22Rv1 (cell line): ENCODE measurements at regions not wholly inside any gene's neighbourhood (a gene's known extent, or its start where the extent isn't known, plus 50 kb on each side); places are given as distances from the start of the nearest gene placed in this dataset.

Source experiments
- H3K27ac ChIP-seq: fragments of 450-650 bp; 2 replicates; pipeline ENCODE4 v1.5.1; 2017
- ZFX ChIP-seq: fragments of 450-650 bp; IDR thresholded peaks from 2 replicates; pipeline ENCODE4 v1.6.1; 2017; ENCODE audit warnings: antibody characterized with exemption, borderline replicate concordance
- TF ChIP-seq, protein P1 (sequence below): fragments of 450-650 bp; IDR thresholded peaks from 2 replicates; pipeline ENCODE4 v1.5.1; 2017; ENCODE audit warnings: mild to moderate bottlenecking

DNA sequence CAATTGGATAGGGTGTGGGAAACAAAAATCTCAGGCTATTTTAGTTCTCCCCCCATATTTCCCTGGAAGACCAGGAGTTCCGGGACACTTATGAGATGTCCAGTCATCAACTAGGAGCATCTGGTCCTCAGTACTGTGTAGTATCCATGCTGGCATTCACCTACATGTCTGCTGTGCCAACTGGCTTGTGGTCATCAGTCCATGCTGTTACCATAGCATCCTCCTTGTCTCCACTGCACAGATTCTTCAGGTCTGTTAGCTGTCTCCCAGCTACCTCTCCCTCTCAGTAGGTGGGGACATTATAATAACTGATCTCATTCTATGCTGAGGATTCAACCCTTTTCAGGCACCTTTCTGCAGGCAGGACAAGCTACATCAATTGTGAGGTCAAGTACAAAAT, 302.9 kb downstream of the BARHL2 start:
- no peak overlapping the region for H3K27ac ChIP-seq
- TF ChIP-seq ZFX: no peak
- TF ChIP-seq, protein P1, sequence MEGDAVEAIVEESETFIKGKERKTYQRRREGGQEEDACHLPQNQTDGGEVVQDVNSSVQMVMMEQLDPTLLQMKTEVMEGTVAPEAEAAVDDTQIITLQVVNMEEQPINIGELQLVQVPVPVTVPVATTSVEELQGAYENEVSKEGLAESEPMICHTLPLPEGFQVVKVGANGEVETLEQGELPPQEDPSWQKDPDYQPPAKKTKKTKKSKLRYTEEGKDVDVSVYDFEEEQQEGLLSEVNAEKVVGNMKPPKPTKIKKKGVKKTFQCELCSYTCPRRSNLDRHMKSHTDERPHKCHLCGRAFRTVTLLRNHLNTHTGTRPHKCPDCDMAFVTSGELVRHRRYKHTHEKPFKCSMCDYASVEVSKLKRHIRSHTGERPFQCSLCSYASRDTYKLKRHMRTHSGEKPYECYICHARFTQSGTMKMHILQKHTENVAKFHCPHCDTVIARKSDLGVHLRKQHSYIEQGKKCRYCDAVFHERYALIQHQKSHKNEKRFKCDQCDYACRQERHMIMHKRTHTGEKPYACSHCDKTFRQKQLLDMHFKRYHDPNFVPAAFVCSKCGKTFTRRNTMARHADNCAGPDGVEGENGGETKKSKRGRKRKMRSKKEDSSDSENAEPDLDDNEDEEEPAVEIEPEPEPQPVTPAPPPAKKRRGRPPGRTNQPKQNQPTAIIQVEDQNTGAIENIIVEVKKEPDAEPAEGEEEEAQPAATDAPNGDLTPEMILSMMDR: no peak

DNA sequence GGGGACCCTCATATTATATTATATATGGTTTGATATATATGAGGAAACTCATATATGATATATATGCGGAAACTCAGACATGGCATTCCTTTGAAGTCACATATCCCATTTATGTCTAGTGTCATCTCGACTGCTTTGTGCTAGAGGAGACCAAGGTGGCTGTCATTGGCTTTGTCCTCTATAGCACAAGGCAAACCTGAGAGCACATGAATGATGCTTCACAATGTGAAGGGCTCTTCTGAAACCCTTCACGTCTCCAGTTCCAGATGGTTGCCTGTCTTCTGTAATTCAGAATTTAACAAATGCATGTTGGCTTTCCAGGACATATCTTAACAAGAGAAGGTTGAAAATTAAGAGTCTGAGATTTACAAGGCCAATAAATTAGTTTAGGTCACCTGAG, 303.6 kb downstream of the BARHL2 start:
- TF ChIP-seq, protein P1: no peak
- TF ChIP-seq ZFX: no peak

DNA sequence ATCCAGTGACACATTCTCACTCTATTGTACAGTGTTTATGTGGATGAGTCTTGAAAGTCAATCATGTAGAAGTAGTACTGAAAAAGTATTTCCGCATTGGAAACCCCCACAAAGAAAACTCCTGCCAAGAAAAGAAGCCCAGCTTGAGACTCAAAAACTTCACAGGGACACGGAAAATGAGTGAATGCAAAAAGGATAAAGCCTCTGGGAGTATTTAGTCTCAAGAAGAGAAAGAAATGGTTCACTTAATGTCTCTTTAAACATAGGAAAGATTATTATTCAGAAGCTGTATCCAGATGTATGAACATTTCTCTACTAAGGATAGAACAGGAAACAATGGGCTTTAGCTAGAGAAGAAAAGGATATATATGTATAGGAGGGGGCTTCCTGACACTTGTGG, 304.5 kb downstream of the BARHL2 start:
- TF ChIP-seq, protein P1: no peak
- no peak for TF ChIP-seq ZFX
- H3K27ac ChIP-seq: no peak overlapping the region

More for the DNA sequence above, 303.6 kb downstream of the BARHL2 start:
- H3K27ac ChIP-seq: no peak overlapping the region

DNA sequence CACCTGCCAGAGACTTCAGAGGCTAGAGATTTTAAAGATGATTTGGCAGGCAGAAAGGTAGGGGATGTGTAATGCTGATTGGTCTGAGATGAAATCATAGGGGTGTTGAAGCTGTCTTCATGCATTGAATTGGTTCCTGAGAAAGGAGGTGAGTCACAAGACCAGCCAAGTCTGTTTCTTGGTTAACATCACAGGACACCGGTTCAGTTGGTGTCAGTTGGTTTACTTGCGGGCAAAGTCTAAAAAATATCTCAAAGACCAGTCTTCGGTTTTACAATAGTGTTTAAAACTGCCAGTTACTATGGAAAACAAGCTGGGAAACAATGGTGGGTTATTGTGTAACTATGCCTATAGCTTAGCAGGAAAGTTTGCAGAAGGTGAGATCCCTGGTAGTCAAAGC, 305.9 kb downstream of the BARHL2 start:
- H3K27ac ChIP-seq: no peak overlapping the region
- no peak for TF ChIP-seq ZFX
- TF ChIP-seq, protein P1: no peak

DNA sequence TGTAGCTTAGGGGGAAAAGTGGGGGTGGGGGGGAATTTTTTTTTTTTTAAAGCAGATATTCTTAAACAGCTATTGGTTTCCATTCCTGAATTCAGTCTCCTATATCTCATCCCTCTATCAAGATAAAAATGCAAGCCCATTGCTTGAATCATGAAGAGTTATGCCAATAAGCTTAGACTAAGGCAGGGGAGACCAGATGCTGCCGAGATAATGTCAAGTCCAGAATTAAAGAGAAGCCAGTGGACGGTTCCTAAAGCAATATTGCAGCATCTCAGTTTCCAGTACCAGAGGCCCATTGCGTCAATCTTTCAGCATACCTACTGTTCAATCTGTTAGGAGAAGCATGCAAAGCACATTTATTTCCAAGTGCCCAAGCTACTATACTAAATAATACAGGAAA, 309.4 kb downstream of the BARHL2 start:
- H3K27ac ChIP-seq: no peak overlapping the region
- TF ChIP-seq, protein P1: no peak
- no peak for TF ChIP-seq ZFX

DNA sequence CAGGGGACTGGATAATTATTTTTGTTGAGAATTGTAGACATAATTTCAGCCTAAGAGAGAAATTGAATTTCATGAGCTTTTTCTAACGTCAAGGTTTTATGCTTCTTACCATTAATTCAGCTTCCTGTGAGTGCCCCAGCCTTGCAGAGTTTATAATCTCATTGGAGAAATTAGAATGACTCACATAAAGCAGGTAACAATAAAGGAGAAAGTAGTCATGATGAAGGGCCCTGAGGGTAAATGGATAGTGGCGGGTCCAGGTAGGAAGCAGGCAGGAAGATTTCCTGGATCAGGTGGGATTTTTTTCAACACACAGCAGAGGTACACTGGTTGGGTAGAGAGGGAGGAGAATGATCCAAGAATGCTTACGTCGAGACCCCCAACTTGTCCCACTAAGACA, 311.4 kb downstream of the BARHL2 start:
- no peak overlapping the region for H3K27ac ChIP-seq
- TF ChIP-seq, protein P1: no peak

DNA sequence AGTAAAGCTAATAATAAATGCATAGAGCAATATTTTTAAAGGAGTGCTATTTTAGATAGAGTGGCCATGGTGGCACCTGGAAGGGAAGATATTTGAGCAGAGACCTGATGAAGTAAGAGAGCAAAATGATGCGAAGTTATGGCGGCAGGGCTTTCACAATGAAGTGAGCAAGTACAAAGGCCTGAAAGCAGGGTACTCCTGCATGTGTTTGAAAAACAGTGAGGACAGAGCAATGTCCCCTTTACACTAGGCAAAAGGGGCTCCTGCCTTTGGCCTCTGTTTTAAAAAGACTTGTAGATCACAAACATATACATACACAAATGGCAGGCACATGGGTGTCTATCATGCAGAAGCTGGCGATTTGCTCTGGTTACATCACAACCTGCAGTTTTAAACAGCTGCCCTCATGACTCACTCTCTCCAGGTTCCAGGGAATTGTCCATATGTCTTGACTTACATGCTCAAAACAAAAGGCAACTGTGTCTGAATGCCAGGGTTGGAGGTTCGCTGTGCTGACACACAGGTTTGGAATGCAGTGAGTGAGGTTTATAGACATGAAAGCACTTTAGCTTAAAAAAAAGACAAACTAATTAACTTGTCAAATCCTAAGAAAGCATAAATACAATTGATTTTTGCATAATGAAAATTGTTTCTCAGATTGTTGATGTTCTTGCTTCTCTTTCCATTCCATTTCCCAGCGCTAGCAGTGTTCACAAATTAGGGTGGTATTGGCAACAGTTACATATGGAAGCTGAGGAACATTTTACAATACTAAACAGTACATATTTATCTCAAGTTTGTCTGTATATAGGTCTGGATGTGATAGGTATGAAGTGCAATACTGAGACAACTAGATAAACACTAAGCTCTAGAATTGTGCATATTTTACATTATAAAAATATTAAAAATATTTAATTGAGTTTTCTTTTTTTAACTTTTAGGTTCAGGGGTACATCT, 313.9 kb downstream of the BARHL2 start:
- no peak overlapping the region for H3K27ac ChIP-seq
- TF ChIP-seq, protein P1: no peak
- TF ChIP-seq ZFX: no peak
